Subcutaneous abdominal adipose tissue (tissue), 5 donors: ENCODE measurements at regions not wholly inside any gene's neighbourhood (a gene's known extent, or its start where the extent isn't known, plus 50 kb on each side); places are given as distances from the start of the nearest gene placed in this dataset.

Experiments
- H3K27ac ChIP-seq: one replicate; pipeline ENCODE4 v1.7.0; 2013; ENCODE audit warnings: low read depth, mild to moderate bottlenecking, inconsistent platforms, low read length, moderate library complexity
- H3K27me3 ChIP-seq, 5 donors: one replicate each; pipeline ENCODE4 v1.7.0; 2013; ENCODE audit warnings: low read length in 5 of 5, inconsistent platforms in 1 of 5; ENCODE audit not compliant: control insufficient read depth in 5 of 5, insufficient read depth in 4 of 5
- H3K36me3 ChIP-seq, 5 donors: one replicate each; pipeline ENCODE4 v1.7.0; 2013; ENCODE audit warnings: low read length in 5 of 5; ENCODE audit not compliant: control insufficient read depth in 5 of 5, insufficient read depth in 5 of 5
- H3K4me1 ChIP-seq, 5 donors: one replicate each; pipeline ENCODE4 v1.7.0; 2013; ENCODE audit warnings: low read length in 5 of 5, mild to moderate bottlenecking in 3 of 5, moderate library complexity in 1 of 5; ENCODE audit not compliant: control insufficient read depth in 5 of 5, insufficient read depth in 5 of 5
- H3K4me3 ChIP-seq, 5 donors: one replicate each; pipeline ENCODE4 v1.7.0; 2013; ENCODE audit warnings: low read length in 5 of 5, low read depth in 1 of 5
- H3K9ac ChIP-seq, 5 donors: one replicate each; pipeline ENCODE4 v1.7.0; 2013; ENCODE audit warnings: low read length in 5 of 5, mild to moderate bottlenecking in 4 of 5, moderate library complexity in 3 of 5
- H3K9me3 ChIP-seq, 5 donors: one replicate each; pipeline ENCODE4 v1.7.0; 2013; ENCODE audit warnings: low read length in 5 of 5; ENCODE audit not compliant: control insufficient read depth in 5 of 5
- donor health status: healthy.
- donor health status: healthy.
- donor health status: healthy.
- donor health status: healthy.
- donor health status: healthy.

DNA sequence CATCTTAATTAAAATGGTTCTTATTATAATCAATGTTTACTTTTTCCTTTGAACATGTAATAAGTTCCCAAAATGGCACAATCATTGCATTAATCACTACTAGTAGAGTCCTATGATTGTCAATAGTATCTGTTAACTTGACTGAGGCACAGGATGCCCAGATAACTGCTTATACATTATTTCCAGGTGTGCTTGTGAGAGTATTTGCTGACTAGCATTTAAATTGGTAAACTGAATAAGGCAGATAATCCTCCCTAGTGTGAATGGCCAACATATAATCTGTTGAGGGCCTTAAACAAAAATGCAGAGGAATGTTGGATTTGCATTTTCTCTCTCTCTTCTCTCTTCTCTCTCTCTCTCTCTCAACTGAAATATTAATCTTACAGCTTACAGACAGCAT lies 999.3 kb upstream of the TMPRSS15 start:
- H3K9me3 ChIP-seq = no peaks in the 10 kb centered on the region
- H3K27ac ChIP-seq = no peak overlapping the region
- H3K27me3 ChIP-seq = no peaks in the 10 kb centered on the region
- no peaks in the 10 kb centered on the region for H3K4me1 ChIP-seq
- H3K36me3 ChIP-seq = no peaks in the 10 kb centered on the region
- no peak overlapping the region for H3K9ac ChIP-seq
- H3K4me3 ChIP-seq = no peak overlapping the region

GRCh38 chr21:19405326-19405725 lies 1001.7 kb upstream of the TMPRSS15 start:
- Histone ChIP-seq H3K9me3 (no peaks in the 10 kb centered on the region), H3K4me3 (no peak overlapping the region), H3K4me1 (no peaks in the 10 kb centered on the region), H3K36me3 (no peaks in the 10 kb centered on the region), H3K9ac (no peak overlapping the region), H3K27ac (no peak overlapping the region), H3K27me3 (no peaks in the 10 kb centered on the region)

DNA sequence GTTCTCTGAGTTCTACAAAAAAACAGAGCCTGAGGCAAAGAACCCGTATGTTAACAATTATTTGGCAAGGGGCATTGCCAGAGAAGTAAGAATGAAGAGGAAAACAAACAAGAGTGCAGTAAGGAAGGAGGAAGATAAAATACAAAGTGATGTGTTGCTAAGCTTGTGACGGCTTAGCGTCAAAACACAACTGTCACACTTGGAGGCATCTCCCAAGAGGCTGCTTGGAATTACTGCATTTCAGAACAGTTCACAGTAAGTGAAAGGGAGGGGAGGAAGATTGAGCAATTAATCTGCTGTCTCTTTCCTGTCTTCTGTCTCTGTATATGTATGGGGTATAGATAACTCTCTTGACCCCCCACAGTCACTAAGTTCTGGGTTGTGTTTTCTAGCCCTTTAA lies 1017.0 kb upstream of the TMPRSS15 start:
- Histone ChIP-seq H3K27me3 (no peaks in the 10 kb centered on the region), H3K36me3 (no peaks in the 10 kb centered on the region), H3K9me3 (peaks cover 0 to 7% (median 4%) of the 10 kb centered on the region in 5 donors), H3K27ac (no peak overlapping the region), H3K4me1 (no peaks in the 10 kb centered on the region), H3K9ac (no peak overlapping the region), H3K4me3 (no peak overlapping the region)

DNA sequence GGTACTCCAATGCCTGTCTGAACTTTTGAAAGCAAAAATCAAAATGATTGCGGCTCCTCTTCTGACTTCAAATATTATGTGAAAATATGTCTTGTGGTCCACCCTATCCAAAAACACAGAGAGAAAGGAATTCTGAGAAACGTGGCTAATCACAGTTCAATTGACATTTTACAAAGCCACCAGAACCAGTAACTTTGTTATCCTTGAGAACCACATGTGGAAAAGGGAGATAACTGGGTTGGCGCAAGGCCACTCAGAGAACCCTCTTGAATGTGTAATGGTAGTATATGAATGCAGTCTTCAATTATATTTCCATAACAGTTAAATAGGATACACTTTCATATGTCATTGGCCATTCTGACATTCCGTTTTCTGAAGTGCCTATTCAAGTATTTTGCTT lies 1030.0 kb upstream of the TMPRSS15 start:
- Histone ChIP-seq H3K36me3 (no peaks in the 10 kb centered on the region), H3K27ac (no peak overlapping the region), H3K4me3 (no peak overlapping the region), H3K4me1 (no peaks in the 10 kb centered on the region), H3K9ac (no peak overlapping the region), H3K27me3 (no peaks in the 10 kb centered on the region), H3K9me3 (peaks cover 0 to 2% (median 0%) of the 10 kb centered on the region in 5 donors)

- Histone ChIP-seq H3K9ac (no peak overlapping the region), H3K27me3 (no peaks in the 10 kb centered on the region), H3K4me3 (no peak overlapping the region), H3K9me3 (no peaks in the 10 kb centered on the region), H3K36me3 (no peaks in the 10 kb centered on the region), H3K27ac (no peak overlapping the region), H3K4me1 (no peaks in the 10 kb centered on the region)
Observed at GRCh38 chr21:19440792-19441655, 1037.4 kb upstream of the TMPRSS15 start.

DNA sequence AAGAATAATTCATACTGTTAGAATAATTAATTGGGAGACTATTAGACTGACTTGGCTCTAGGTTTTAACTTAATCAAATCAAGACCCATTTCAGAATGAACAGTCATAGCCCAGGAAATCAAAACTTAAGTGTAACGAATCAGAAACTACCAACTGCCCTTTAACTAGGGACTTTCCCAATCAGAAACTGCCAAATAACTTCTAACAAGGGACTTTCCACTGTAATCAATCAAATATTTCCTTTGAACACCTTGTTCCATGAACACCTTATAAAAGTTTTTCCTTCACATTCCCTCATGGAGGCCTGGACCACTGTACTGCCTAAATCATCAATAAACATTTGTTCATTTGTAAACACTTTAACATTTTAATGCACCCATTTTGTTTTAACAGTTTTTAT lies 1054.7 kb upstream of the TMPRSS15 start:
- H3K27ac ChIP-seq = no peak overlapping the region
- no peak overlapping the region for H3K4me3 ChIP-seq
- H3K9ac ChIP-seq = no peak overlapping the region

DNA sequence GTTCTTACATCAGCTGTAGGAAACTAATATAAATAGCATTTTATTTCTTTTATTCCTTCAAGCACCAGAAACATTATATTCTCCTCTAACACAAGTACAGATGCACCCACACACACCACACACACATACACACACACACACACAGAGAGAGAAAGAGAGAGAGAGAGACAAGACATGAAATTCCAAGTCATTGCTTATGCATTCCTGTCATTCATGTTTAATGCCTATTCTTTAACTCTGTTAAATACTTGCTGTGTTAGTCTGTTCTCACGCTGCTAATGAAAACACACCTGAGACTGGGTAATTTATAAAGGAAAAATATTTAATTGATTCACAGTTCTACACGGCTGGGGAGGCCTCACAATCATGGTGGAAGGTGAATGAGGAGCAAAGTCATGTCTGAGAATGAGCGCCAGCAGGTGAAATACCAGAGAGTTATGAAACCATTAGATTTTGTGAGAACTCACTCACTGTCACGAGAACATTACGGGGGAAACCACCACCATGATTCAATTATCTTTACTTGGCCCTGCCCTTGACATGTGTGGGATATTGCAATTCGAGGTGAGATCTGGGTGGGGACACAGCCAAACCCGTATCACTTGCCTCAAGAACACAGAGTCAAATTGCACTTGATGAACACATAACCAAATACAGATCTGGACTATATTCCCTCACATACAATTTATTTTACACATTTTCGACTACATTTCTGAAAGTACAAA lies 1058.1 kb upstream of the TMPRSS15 start:
- H3K9ac ChIP-seq = no peak overlapping the region
- H3K4me1 ChIP-seq = no peaks in the 10 kb centered on the region
- H3K4me3 ChIP-seq = no peak overlapping the region
- H3K36me3 ChIP-seq = no peaks in the 10 kb centered on the region
- H3K27ac ChIP-seq = no peak overlapping the region
- H3K9me3 ChIP-seq = no peaks in the 10 kb centered on the region
- no peaks in the 10 kb centered on the region for H3K27me3 ChIP-seq

More for the DNA sequence above, 1054.7 kb upstream of the TMPRSS15 start:
- Histone ChIP-seq H3K4me1 (no peaks in the 10 kb centered on the region), H3K9me3 (no peaks in the 10 kb centered on the region), H3K36me3 (no peaks in the 10 kb centered on the region), H3K27me3 (no peaks in the 10 kb centered on the region)

DNA sequence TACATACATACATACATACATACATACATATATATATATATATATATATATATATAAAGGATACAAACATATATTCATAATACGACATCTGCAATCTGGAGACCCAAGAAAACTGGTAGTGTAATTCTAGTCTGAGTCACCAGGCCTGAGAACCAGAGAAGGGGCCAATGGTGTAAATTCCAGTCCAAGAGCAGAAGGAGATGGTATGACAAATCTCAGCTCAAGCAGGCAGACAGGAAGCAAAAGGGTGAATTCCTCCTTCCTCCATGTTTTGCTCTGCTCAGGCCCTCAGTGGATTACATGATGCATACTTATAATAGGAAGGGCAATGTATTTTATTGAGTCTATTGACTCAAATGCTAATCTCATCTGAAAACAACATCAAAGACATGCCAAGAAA lies 1060.4 kb upstream of the TMPRSS15 start:
- H3K36me3 ChIP-seq = no peaks in the 10 kb centered on the region
- H3K27ac ChIP-seq = no peak overlapping the region
- H3K4me1 ChIP-seq = no peaks in the 10 kb centered on the region
- no peaks in the 10 kb centered on the region for H3K9me3 ChIP-seq
- H3K4me3 ChIP-seq = no peak overlapping the region
- H3K27me3 ChIP-seq = no peaks in the 10 kb centered on the region
- no peak overlapping the region for H3K9ac ChIP-seq

- Histone ChIP-seq H3K9me3 (peaks cover 0 to 7% (median 0%) of the 10 kb centered on the region in 5 donors), H3K27ac (no peak overlapping the region)
Observed at GRCh38 chr21:19468991-19469715, 1065.6 kb upstream of the TMPRSS15 start.

DNA sequence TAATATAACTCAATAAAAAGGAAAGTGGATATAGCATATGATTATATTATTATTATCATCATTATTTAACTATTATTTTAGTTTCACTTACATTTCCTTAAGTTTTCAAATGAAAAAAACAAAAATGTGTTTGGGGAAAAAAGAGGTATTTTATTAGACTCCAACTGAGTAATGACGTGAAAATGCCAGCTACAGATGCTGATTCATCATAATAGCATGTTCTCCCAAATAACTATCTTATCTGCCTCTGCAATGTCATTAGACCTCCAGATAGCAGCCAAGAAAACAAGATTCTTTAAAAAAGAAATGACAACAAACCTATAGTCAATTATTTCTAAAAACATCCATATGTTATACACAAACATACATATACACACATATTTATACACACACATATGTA lies 1071.9 kb upstream of the TMPRSS15 start:
- Histone ChIP-seq H3K9me3 (peaks cover 0 to 8% (median 4%) of the 10 kb centered on the region in 5 donors), H3K4me1 (no peaks in the 10 kb centered on the region), H3K9ac (no peak overlapping the region), H3K4me3 (no peak overlapping the region), H3K36me3 (no peaks in the 10 kb centered on the region), H3K27me3 (no peaks in the 10 kb centered on the region), H3K27ac (no peak overlapping the region)

More at GRCh38 chr21:19468991-19469715, 1065.6 kb upstream of the TMPRSS15 start:
- H3K4me1 ChIP-seq = no peaks in the 10 kb centered on the region
- no peaks in the 10 kb centered on the region for H3K27me3 ChIP-seq
- H3K9ac ChIP-seq = no peak overlapping the region
- H3K36me3 ChIP-seq = no peaks in the 10 kb centered on the region
- H3K4me3 ChIP-seq = no peak overlapping the region
